NCI-H2171 treated with DMSO at 0.1 percent for 48 hours (cell line): ENCODE measurements at regions not wholly inside any gene's neighbourhood (a gene's known extent, or its start where the extent isn't known, plus 50 kb on each side); places are given as distances from the start of the nearest gene placed in this dataset.
"Not testable (repeated sequence)": the region's sequence is repeated elsewhere in the genome, so short reads cannot be mapped to it uniquely, and the experiment has no call there.

Source experiments
- DNase-seq: peaks from one replicate; lab custom pipeline; 2025; lab: John Stamatoyannopoulos, UW

- no peak for DNase-seq
Measured at GRCh38 chr14:30159374-30159773, 231.7 kb upstream of the PRKD1 start.

GRCh38 chr14:30160608-30161007 lies 233.0 kb upstream of the PRKD1 start:
- no peak for DNase-seq

DNA sequence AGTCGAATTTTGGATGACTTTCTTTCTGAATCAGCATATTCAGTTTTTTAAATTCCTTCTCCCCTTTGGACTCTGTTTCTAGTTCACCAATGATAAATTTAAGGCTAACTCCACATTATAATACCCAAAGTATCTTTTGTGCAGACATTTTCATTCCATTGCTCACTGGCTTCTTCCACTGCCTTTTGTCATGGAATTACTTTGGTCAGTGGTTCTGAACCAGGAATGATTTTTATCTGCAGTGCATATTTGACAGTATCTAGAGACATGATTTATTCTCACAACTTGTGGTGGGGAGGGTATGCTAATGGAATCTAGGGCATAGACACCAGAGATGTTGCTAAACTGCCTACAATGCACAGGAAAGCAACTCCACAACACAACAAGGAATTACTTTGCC lies 234.4 kb upstream of the PRKD1 start:
- no peak for DNase-seq

DNA sequence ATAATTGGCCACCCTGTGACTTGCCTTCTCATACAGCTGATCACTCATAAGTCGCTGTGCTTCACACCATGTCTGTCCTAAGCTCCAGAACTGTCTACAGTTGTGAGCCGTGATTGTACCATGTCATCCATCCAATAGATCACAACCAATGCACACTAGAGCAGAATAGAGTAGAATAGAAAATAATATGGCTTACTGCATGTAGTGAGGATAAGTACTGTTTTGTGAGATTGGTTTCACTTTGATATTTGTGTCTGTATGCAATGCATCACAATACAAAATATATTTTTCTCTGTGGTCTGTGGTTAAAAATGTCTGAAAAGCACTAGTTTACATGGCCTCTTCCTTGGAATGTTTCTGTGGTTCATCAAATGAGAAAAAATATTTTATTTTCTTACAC lies 237.6 kb upstream of the PRKD1 start:
- no peak for DNase-seq

GRCh38 chr14:30177781-30178180 lies 250.1 kb upstream of the PRKD1 start:
- no peak for DNase-seq

DNA sequence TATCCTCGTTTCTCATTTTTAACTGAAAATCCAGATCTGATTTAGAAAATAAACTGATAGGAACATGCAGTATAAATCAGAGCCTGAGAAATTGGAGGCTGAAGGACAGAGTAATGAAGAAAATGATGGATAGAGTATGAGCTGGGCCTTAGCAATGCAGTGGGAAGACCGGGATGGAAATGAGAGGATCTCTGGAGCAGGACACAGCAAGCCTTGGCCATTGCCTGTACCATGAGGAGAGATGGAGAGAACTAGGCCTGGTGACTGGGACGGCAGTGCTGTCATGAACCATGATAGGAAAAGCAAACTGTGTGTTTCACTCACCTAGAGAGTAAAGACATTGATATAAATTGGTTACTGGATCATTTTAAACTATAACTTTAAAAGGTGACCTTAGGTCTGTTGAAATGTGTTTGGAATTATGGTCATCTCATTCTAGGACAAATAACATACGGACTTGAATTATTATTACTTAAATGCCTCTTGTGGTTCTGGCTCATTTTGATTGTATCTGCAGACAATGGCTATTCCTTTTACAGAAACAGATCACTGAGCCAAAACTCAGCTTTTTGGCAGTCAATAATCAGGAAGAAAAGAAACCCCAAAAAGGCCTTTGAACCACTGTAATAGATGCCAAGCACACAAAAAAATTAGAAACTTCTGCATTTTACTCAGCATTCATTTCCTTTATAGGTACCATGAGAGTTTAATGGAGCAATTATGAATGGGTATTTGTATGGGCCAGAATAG lies 251.9 kb upstream of the PRKD1 start:
- DNase-seq, result no peak

GRCh38 chr14:30180219-30180618 lies 252.6 kb upstream of the PRKD1 start:
- DNase-seq, result no peak

DNA sequence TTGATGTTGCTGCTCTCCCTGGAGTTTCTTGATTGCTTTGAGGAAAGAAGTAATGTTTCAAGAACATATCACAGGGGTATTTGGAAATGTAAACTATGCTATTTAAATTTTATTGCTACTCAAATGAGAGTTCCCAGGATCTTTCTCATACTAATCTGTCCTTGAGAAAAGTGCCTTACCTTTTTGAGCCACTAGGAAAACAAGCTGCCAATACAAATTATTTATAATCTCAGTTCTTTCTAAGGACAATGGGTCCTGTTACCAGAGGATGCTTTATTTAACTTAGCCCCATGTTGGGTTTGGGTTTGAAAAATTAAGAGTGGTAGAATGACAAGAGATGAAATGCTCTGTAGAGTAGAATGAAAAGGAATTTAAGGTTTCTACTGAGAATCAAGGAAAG lies 258.2 kb upstream of the PRKD1 start:
- DNase-seq, result no peak

DNA sequence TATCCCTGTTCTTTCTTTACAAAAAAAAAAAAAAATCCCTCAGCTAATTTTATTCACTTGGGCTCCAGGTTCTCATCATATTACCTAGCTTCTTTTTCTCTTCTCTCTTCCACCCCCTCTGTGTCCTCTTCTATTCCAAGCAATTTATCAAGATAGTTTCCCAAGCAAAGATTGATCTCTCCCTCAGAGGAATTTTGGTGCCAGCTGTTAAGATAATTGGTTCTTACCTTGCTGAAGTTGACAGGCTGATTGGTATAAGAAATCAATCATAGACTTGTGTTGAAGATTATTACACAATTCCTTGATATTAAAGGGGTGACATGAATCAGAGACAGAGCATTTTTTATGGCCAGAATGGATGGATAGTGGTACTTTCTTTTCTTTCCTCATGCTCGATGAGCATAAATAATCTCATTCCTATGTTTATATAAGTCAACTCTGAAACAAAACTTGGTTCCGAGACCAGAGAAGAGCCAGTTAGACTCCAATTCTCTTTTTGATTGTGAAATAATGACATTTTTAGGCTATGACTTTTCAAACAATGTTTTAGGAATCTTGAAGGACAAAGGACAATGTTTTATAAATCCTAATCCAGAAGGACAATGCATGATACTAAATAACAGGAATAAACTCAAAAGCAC lies 264.1 kb upstream of the PRKD1 start:
- DNase-seq, result no peak

DNA sequence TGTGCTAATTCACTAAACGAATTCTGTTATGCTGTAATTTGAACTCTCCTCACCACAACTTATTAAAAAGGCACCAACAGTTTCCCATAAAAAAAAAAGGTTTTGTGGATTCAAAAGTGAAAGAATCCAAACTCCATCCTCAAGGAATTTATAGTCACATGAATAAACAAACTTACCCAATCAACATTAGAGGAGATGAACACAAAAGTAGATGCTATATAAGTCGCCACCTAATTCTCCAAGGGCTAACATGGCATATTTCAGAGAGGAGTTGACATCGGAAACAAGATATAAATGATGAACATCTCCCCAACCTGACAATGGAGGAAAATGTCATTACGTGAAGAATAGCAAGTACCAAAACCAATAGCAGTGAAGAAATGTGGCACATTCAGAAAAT lies 265.5 kb upstream of the PRKD1 start:
- DNase-seq, result no peak

- no peak for DNase-seq
Measured at GRCh38 chr14:30193845-30194501, 266.3 kb upstream of the PRKD1 start.

GRCh38 chr14:30194741-30195148 lies 267.1 kb upstream of the PRKD1 start:
- DNase-seq, result no peak

GRCh38 chr14:30195941-30196340 lies 268.3 kb upstream of the PRKD1 start:
- no peak for DNase-seq

GRCh38 chr14:30196861-30197260 lies 269.2 kb upstream of the PRKD1 start:
- no peak for DNase-seq

DNA sequence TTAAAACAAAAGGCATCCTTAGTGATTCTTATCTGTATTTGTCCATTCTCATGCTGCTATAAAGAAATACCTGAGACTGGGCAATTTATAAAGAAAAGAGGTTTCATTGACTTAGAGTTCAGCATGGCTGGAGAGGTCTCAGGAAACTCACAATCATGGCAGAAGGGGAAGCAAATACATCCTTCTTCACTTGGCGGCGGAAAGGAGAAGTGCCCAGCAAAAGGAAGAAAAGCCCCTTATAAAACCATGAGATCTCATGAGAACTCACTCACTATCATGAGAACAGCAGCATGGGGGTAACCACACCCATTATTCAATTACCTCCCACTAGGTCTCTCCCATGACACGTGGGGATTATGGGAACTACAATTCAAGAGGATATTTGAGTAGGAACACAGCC lies 271.1 kb upstream of the PRKD1 start:
- not testable (repeated sequence) for DNase-seq

GRCh38 chr14:30204431-30204980 lies 276.9 kb upstream of the PRKD1 start:
- DNase-seq, result peak; percentile 23

DNA sequence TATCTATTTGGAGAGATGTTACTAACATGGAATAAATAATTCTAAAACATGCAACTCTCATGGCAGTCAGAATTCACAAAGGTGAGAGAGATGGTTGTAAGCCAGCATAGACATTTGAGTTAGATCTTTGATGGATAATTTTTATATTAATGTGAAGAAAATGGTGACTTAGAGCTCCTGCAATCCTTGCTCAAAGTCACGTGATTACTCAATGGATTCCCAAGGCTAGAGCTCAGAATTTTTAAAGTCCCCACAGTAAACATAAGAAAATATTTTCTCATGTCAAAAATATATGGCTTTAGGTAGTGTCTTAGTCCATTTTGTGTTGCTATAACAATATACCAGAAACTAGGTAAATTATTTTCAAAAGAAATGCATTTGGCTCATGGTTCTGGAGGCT lies 281.5 kb upstream of the PRKD1 start:
- no peak for DNase-seq

DNA sequence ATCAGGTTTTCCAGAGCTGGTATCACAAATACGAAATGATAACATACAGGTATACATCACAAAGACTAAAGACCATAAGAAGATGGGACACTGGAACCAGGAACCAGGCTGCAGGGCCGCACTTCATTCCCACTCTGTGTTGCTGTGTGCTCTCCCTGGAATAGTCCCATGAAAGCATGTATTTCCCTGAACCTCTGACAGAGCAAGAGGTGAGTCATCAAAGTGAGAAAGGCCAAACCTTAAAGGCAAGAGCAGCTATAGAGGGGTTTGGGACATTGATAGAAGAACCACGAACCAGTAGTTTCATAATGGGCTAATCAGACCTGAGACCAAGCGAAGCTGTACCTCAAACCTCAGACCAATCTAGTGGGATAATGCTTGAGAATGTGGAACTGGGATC lies 283.0 kb upstream of the PRKD1 start:
- no peak for DNase-seq

DNA sequence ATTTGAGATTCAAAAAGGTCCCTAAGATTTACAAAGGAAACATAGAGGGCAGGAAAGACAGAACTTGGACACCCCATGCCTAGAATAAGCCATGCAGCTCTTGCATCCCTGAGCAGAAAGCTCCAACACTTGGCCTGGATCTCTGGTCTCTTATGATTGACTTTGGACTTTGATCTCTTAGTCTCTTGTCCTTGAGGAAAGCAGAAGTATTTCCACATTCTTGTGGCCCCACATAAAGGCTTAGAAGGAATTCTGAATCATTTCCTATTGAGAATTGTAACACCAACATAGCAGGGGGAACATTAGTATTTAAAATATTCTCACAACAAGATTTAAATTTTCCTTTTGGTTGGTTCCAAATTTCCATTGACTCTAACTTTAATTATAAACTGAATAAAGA lies 283.7 kb upstream of the PRKD1 start:
- no peak for DNase-seq

DNA sequence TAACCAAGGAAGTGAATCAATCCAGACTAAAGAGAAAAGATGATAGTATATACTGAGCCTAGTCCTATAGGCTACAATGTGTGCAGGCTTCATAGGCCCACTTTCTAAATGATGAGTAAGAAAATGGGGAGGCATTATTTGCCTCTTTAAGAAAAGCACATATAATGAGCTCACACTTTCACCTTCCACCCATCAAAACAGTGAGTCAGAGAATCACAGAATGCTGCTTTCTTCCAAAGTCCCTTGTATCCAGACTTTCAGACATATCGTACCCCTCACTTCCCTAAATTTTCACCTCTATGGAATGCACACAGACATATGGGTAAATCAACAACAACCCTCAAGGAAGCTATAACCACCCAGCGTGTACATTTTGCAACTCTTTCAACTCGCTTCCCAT lies 286.4 kb upstream of the PRKD1 start:
- DNase-seq, result no peak

GRCh38 chr14:30214461-30215090 lies 286.9 kb upstream of the PRKD1 start:
- peak; percentile 91 for DNase-seq

- no peak for DNase-seq
Measured at GRCh38 chr14:30218907-30219306, 291.3 kb upstream of the PRKD1 start.

DNA sequence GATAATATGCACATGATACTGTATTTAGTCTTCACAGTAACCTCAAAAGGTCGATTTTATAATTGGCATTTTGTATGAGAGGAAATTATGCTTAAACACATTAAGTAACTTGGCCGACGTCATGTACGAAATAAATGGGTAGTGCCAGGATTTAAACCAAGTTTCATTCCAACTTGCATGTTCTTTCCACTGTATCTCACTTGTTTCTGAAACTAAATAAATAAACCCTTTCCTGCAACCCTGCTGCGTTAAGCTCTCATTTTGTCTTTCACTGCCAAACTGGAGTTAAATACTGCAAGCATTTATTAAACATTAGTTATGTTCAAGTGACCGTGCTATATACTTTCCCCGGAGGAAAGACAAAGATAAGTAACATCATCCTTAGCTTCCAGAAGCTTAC lies 293.9 kb upstream of the PRKD1 start:
- no peak for DNase-seq
